GM18861 (cell line): ENCODE measurements at regions not wholly inside any gene's neighbourhood (a gene's known extent, or its start where the extent isn't known, plus 50 kb on each side); places are given as distances from the start of the nearest gene placed in this dataset.
A peak's percentile ranks its signal among the peaks of the same experiment; 100 is the strongest.

Source experiments
- ATAC-seq: cut with Tn5 transposase; IDR thresholded peaks from one replicate; pipeline ENCODE4 v1.9.1; 2021; ENCODE audit not compliant: unreplicated experiment

DNA sequence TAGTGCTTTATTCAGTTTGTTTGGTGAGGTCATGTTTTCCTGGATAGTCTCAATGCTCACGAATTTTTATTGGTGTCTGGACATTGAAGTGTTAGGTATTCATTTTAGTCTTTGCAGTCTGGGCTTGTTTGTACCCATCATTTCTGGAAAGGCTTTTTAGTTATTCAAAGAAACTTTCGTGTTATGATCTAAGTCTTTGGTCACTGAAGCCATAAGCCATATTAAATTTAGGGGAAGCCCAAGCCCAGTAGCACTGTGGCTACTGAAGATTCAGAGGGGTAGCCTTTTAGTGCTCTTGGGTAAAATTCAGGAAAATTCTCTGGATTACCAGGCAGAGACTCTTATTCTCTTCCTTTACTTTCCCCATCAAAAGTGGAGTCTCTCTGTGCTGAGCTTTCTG lies 56.2 kb upstream of the PEX5L start:
- no peak for ATAC-seq

DNA sequence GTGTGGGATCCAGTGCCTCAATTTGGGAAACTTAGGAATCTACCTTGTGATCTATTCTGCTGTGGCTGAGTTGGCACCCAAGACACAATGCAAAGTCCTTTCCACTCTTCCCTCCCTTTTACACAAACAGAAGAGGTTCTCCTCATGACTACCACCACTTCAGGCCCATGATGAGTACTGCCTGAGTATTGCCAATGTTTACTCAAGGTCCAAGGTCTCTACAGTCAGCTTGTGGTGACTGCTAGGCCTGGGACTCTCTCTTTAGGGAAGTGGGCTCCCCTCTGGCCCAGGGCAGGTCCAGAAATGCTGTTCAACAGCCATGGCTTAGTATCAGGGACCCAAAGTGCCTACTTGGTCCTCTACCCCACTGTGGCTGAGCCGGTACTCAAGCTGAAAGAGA lies 56.8 kb upstream of the PEX5L start:
- no peak for ATAC-seq

- ATAC-seq, result no peak
Observed at GRCh38 chr3:180097626-180098025, 60.9 kb upstream of the PEX5L start.

DNA sequence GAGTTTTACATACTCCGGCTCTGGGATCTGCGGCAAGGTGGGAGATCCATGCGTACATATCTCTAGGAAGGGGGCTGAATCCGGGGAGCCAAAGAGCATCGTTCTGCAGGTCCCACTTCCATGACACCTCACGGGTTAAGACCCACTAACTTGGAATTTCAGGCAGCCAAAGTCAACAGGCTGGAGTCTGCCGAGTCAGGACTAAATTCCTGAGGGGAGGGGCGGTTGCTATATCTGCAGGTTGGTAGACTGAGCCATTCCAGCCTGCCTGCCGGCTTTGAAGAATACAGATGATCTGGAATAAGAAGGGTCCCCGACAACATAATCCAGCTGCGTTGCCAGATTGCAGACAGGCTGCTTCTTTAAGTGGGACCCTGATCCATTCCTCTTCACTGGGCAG lies 65.4 kb upstream of the PEX5L start:
- ATAC-seq, result no peak

DNA sequence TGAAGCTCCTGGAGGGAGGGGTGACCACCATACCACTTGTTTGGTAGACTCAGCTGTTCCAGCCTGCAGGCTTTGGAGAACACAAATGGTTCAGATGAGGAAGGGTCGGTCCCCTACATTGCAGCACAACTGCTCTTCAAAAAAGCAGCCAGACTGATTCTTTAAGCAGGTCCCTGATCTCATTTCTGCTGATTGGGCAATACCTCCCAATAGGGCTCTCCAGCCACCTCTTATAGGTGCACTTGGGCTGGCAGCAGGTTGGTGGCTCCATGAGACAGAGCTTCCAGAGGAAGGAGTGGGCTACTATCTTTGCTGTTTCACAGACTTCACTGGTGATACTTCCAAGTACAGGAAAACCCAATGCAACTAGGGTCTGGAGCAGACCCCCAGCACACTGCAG lies 65.9 kb upstream of the PEX5L start:
- ATAC-seq, result no peak

GRCh38 chr3:180116203-180116602 lies 79.5 kb upstream of the PEX5L start:
- no peak for ATAC-seq

DNA sequence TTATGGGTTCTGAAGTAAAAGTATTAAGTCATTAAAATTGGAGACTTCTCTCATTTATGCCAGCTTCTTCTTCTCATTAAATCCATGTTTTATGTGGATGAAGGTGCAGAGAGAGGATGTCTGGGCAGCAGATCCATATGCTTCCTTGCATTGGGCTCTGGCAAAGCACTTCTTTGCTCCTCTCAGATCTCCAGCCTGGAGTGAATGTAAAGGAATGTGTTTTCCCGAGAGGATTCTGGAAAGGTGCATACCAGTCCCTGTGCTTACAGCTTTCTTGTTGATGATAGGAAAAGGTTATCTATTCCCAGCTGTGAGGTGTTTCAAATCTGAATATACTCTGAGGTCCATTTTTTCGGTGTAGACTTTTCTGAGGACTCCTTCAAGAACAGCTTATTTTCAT lies 79.9 kb upstream of the PEX5L start:
- no peak for ATAC-seq

DNA sequence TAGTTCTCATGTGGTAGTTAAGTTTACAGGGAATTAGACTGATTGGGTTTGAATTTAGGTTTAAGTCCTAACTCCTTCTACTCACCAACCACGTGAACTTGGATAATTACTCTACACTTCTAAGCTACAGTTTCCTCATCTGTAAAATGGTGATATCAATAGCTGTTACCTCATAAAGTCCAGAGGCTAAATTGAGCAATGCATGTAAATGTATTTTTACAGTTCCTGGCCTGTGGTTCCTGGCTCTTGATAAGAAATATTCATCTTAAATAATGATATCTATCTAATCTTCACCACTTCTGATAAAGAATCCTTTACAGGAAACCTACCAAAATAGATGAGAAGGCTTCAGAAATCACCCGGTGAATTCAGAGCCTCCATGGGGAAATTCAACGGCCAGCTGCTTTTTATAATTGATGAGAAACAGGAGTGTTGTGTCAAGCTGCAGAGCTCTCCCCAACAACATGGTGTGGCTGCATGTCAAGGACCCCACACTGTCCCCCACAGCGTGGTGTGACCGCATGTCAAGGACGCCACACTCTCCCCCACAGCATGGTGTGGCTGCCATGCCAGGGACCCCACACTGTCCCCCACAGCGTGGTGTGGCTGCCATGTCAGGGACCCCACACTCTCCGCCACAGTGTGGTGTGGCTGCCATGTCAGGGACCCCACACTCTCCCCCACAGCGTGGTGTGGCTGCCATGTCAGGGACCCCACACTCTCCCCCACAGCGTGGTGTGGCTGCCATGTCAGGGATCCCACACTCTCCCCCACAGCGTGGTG lies 80.8 kb upstream of the PEX5L start:
- ATAC-seq, result no peak

GRCh38 chr3:180119567-180119966 lies 82.8 kb upstream of the PEX5L start:
- ATAC-seq, result no peak

DNA sequence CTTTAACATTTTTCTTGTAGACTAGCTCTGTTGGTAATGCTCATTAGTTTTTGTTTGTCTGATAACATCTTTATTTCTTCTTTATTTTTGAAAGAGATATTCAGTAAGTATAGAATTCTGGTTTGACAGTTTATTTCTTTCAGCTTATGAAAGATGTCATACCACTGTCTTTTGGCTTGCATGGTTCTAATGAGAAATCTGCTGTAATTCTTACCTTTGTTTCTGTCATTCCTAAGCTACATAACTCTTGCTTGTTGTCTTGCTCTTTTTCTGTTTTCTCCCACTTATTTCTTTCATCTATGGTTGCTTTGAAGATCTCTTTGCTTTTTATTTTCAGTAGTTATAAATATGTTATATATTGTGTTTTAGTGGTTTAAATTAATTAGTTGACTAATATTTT lies 87.2 kb upstream of the PEX5L start:
- no peak for ATAC-seq

- ATAC-seq, result no peak
Observed at GRCh38 chr3:180131169-180131568, 94.4 kb upstream of the PEX5L start.

- no peak for ATAC-seq
Observed at GRCh38 chr3:180135101-180135500, 98.4 kb upstream of the PEX5L start.

GRCh38 chr3:180138871-180139270 lies 102.1 kb upstream of the PEX5L start:
- no peak for ATAC-seq

DNA sequence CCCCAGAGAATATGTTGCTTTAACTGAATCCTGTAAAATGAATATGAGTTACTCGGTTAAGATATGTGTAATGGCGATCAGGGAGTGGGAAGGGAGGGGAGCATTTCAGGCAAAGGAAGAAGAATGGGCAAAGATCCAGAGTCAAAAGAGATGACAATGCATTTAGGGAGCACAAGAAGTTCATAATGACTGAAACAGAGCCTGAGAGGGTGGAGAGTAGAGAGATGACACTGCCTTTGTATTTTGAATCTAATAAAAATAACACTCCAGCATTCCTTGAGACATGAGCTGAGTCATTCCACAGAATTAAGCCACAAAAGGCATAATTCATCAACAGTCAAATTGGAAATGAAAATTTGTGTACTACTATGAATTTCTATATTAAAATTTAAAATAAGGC lies 105.3 kb upstream of the PEX5L start:
- no peak for ATAC-seq

GRCh38 chr3:180142472-180142871 lies 105.7 kb upstream of the PEX5L start:
- ATAC-seq, result no peak

DNA sequence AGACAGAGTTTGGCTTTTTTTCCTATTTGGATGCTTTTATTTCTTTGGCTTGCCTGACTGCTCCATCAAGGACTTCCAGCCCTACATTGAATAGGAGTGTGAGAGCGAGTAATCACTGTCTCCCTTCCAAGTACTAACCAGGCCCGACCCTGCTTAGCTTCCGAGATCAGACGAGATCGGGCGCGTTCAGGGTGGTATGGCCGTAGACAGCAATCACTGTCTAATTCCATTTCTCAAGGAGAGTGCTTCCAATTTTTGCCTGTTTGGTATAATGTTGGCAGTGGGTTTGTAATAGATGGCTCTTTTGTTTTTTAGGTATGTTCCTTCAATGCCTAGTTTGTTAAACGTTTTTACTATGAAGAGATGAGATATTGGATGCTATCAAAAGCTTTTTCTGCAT lies 125.0 kb upstream of the PEX5L start:
- no peak for ATAC-seq

DNA sequence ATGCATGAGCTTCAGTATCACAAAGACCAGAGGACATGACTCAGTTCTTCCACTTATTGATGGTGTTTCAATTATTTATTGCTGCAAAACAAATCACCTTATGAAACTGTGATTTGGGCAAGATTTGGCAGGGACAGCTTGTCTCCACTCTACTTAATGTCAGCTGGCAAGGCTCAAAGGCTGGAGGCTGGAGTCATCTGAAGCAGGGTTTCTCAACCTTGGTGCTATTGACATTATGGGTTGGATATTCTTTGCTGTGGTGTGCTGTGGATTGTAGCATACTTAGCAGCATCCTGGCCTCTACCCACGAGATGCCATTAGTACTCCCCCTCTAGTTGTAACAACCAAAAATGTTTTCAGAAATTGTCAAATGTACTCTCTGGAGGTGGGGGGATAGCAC lies 138.8 kb upstream of the PEX5L start:
- ATAC-seq, result no peak

GRCh38 chr3:180176059-180176458 lies 139.3 kb upstream of the PEX5L start:
- ATAC-seq, result peak; percentile 72

DNA sequence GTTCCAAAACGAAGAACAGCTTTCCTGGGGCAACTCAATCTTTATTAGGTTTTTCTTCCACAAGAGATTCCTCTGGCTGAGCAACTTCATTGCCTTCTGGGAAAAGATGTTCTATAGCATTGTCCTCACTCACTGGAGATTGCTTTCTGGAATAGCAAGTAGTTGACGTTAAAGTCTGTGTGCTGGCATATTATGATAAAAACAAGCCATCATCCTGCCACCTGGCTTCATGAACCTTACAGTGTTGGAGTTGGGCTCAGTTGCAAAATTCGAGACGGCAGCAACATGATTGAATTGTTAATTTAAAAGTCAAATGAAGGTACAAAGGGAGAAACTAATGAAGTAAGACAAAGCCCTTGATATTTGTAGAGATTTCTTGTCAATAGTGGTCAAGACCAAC lies 140.5 kb upstream of the PEX5L start:
- ATAC-seq, result no peak

GRCh38 chr3:180179562-180179961 lies 142.8 kb upstream of the PEX5L start:
- ATAC-seq, result no peak

GRCh38 chr3:180180795-180181194 lies 144.1 kb upstream of the PEX5L start:
- no peak for ATAC-seq

DNA sequence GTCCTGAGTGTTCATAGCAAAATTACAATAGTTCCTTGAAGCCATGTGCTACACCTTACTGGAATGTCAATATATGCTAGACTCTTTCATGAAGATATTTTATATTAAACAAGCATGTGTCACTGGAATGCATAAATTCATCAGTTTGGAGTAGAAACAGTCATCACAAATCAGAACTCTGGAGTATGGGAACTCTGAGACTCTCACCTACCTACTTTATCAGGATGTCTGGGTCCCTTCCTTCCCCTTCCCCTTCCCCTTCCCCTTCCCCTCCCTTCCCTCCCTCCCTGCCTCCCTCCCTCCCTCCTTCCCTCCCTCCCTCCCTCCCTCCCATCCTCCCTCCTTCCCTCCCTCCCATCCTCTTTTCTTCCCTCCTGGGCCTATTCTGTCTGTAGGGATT lies 144.7 kb upstream of the PEX5L start:
- no peak for ATAC-seq

DNA sequence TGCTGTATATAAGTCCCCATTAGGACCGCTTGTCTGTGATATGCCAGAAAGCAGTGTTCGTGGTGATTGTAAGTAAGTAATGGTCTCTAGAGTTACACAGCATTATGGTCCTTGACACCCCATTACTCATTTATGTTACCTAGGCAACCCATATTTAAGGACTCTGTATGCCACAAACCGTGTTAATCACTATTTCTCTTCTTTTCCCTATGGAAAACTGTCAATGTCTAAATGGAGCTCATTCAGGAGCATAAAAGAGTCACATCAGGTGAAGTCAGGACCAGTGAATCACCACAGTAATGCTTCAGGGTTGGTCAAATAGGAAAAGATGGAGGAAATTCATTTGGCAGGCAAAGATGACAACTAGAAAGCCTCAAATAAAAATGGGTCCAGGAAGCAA lies 146.6 kb upstream of the PEX5L start:
- no peak for ATAC-seq
